ENCODE measurements at regions not wholly inside any gene's neighbourhood (a gene's known extent, or its start where the extent isn't known, plus 50 kb on each side); places are given as distances from the start of the nearest gene placed in this dataset.

- Histone ChIP-seq H3K4me1 (no peaks in the 10 kb centered on the region), H3K4me3 (no peak overlapping the region), H3K27ac (no peak overlapping the region), H3K36me3 (no peaks in the 10 kb centered on the region), H3K9me3 (no peaks in the 10 kb centered on the region), H3K27me3 (no peaks in the 10 kb centered on the region)
- DNase-seq = no peak
- intact Hi-C loops (cut with DNase I; ENCODE audit: low total_unique reads) = no loop called here
- TF ChIP-seq POLR2A (IDR thresholded peaks at IDR 0.05) (no peak), CTCF (IDR thresholded peaks at IDR 0.05) (no peak)
These were observed 119.2 kb downstream of the KCNF1 start for GRCh38 chr2:11030909-11031308.

- no peak overlapping the region for H3K4me3 ChIP-seq
- no peak for DNase-seq
- no peaks in the 10 kb centered on the region for H3K4me1 ChIP-seq
- no peaks in the 10 kb centered on the region for H3K9me3 ChIP-seq
- no peak for TF ChIP-seq CTCF (IDR thresholded peaks at IDR 0.05)
- TF ChIP-seq POLR2A (IDR thresholded peaks at IDR 0.05) = no peak
- no peaks in the 10 kb centered on the region for H3K27me3 ChIP-seq
- intact Hi-C loops (cut with DNase I; ENCODE audit: low total_unique reads) = no loop called here
- no peaks in the 10 kb centered on the region for H3K36me3 ChIP-seq
- H3K27ac ChIP-seq = no peak overlapping the region
These were observed 120.1 kb downstream of the KCNF1 start for GRCh38 chr2:11031876-11032275.

GRCh38 chr2:11032396-11032795 is 120.7 kb downstream of the KCNF1 start:
- TF ChIP-seq CTCF (IDR thresholded peaks at IDR 0.05) (no peak), POLR2A (IDR thresholded peaks at IDR 0.05) (no peak)
- intact Hi-C loops (cut with DNase I; ENCODE audit: low total_unique reads) = no loop called here
- Histone ChIP-seq H3K36me3 (no peaks in the 10 kb centered on the region), H3K4me1 (no peaks in the 10 kb centered on the region), H3K9me3 (no peaks in the 10 kb centered on the region), H3K27me3 (no peaks in the 10 kb centered on the region), H3K27ac (no peak overlapping the region), H3K4me3 (no peak overlapping the region)
- no peak for DNase-seq

- intact Hi-C loops (cut with DNase I; ENCODE audit: low total_unique reads) = no loop called here
- no peak overlapping the region for H3K4me3 ChIP-seq
- H3K9me3 ChIP-seq = no peaks in the 10 kb centered on the region
- TF ChIP-seq POLR2A (IDR thresholded peaks at IDR 0.05) (no peak), CTCF (IDR thresholded peaks at IDR 0.05) (no peak)
- H3K27ac ChIP-seq = no peak overlapping the region
- DNase-seq = no peak
- no peaks in the 10 kb centered on the region for H3K4me1 ChIP-seq
- no peaks in the 10 kb centered on the region for H3K36me3 ChIP-seq
- H3K27me3 ChIP-seq = no peaks in the 10 kb centered on the region
These were observed 121.4 kb downstream of the KCNF1 start for GRCh38 chr2:11033114-11033513.

- DNase-seq = no peak
- H3K4me1 ChIP-seq = no peaks in the 10 kb centered on the region
- H3K9me3 ChIP-seq = no peaks in the 10 kb centered on the region
- TF ChIP-seq CTCF (IDR thresholded peaks at IDR 0.05) (no peak), POLR2A (IDR thresholded peaks at IDR 0.05) (no peak)
- no peaks in the 10 kb centered on the region for H3K27me3 ChIP-seq
- no peaks in the 10 kb centered on the region for H3K36me3 ChIP-seq
- intact Hi-C loops (cut with DNase I; ENCODE audit: low total_unique reads) = no loop called here
- no peak overlapping the region for H3K4me3 ChIP-seq
- no peak overlapping the region for H3K27ac ChIP-seq
These were observed 116.6 kb upstream of the SLC66A3 start for GRCh38 chr2:11038641-11039040.

Measured in uterus (tissue), 3 donors.